ENCODE measurements at regions not wholly inside any gene's neighbourhood (a gene's known extent, or its start where the extent isn't known, plus 50 kb on each side); places are given as distances from the start of the nearest gene placed in this dataset.

GRCh38 chr16:9308356-9308801 is 216.9 kb downstream of the HAPSTR1 start:
- DNase-seq = no peak

- DNase-seq = no peak
Measured at GRCh38 chr16:9308850-9309249, 217.4 kb downstream of the HAPSTR1 start.

GRCh38 chr16:9309844-9310243 is 218.4 kb downstream of the HAPSTR1 start:
- DNase-seq = no peak

GRCh38 chr16:9311303-9311954 is 220.0 kb downstream of the HAPSTR1 start:
- no peak for DNase-seq

- no peak for DNase-seq
Measured at GRCh38 chr16:9316008-9316407, 224.6 kb downstream of the HAPSTR1 start.

GRCh38 chr16:9316615-9317014 is 225.2 kb downstream of the HAPSTR1 start:
- no peak for DNase-seq

- no peak for DNase-seq
Measured at GRCh38 chr16:9318764-9319163, 227.3 kb downstream of the HAPSTR1 start.

- DNase-seq = no peak
Measured at GRCh38 chr16:9322769-9323168, 231.3 kb downstream of the HAPSTR1 start.

- DNase-seq = no peak
Measured at GRCh38 chr16:9323170-9323569, 231.7 kb downstream of the HAPSTR1 start.

- no peak for DNase-seq
Measured at GRCh38 chr16:9327253-9327652, 235.8 kb downstream of the HAPSTR1 start.

GRCh38 chr16:9328411-9328810 is 237.0 kb downstream of the HAPSTR1 start:
- DNase-seq = no peak

- DNase-seq = no peak
Measured at GRCh38 chr16:9330095-9330494, 238.7 kb downstream of the HAPSTR1 start.

GRCh38 chr16:9331503-9331902 is 240.1 kb downstream of the HAPSTR1 start:
- DNase-seq = no peak

- DNase-seq = no peak
Measured at GRCh38 chr16:9332574-9333148, 241.2 kb downstream of the HAPSTR1 start.

GRCh38 chr16:9333469-9333868 is 242.0 kb downstream of the HAPSTR1 start:
- no peak for DNase-seq

- DNase-seq = peak; percentile 28
Measured at GRCh38 chr16:9334103-9334502, 242.7 kb downstream of the HAPSTR1 start.

- no peak for DNase-seq
Measured at GRCh38 chr16:9337308-9338032, 246.0 kb downstream of the HAPSTR1 start.

- no peak for DNase-seq
Measured at GRCh38 chr16:9338068-9338467, 246.6 kb downstream of the HAPSTR1 start.

GRCh38 chr16:9338510-9338909 is 247.1 kb downstream of the HAPSTR1 start:
- DNase-seq = no peak

GRCh38 chr16:9340526-9341256 is 249.2 kb downstream of the HAPSTR1 start:
- no peak for DNase-seq

GRCh38 chr16:9343276-9343675 is 251.8 kb downstream of the HAPSTR1 start:
- DNase-seq = no peak

GRCh38 chr16:9344508-9344907 is 253.1 kb downstream of the HAPSTR1 start:
- no peak for DNase-seq

GRCh38 chr16:9345046-9345445 is 253.6 kb downstream of the HAPSTR1 start:
- no peak for DNase-seq

GRCh38 chr16:9345880-9346279 is 254.4 kb downstream of the HAPSTR1 start:
- no peak for DNase-seq
